Fibroblast of mammary gland (primary cell): ENCODE measurements at regions not wholly inside any gene's neighbourhood (a gene's known extent, or its start where the extent isn't known, plus 50 kb on each side); places are given as distances from the start of the nearest gene placed in this dataset.

Experiments used
- DNase-seq: peaks from one replicate; pipeline ENCODE4 v3.0.0-alpha.2; 2010; ENCODE audit warnings: low read depth
- H3K4me3 ChIP-seq: 2 replicates; pipeline ENCODE4 v1.5.1; 2011; ENCODE audit warnings: low read depth, mild to moderate bottlenecking, low read length, moderate library complexity; ENCODE audit not compliant: control insufficient read depth
- CTCF ChIP-seq: conservative IDR thresholded peaks from 2 replicates; pipeline ENCODE4 v1.5.1; 2011; ENCODE audit warnings: low read depth, low read length, inconsistent platforms; ENCODE audit not compliant: control insufficient read depth, insufficient read depth

DNA sequence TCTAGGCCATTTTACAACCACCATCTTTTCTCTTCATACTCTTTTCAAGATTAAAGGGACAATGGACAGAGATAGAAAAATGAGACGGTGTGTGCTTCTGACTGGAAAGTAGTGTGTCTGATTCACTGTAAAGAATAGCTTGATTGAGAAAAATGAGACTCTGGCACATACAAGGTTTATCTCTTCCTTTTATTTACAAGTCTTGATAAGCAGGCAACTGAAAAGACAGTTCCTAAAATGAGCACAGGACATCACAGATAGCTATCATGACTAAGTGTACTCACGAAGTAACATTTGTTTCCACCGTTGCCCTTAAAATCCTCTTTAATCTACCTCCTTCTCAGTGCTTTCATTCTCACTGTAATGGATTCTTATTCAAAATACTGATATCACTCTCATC, 383.0 kb downstream of the TBC1D32 start:
- DNase-seq = no peak
- H3K4me3 ChIP-seq = no peak overlapping the region
- TF ChIP-seq CTCF = no peak

- no peak for TF ChIP-seq CTCF
- no peak overlapping the region for H3K4me3 ChIP-seq
- no peak for DNase-seq
These were observed 387.2 kb downstream of the TBC1D32 start for GRCh38 chr6:120947111-120947510.

DNA sequence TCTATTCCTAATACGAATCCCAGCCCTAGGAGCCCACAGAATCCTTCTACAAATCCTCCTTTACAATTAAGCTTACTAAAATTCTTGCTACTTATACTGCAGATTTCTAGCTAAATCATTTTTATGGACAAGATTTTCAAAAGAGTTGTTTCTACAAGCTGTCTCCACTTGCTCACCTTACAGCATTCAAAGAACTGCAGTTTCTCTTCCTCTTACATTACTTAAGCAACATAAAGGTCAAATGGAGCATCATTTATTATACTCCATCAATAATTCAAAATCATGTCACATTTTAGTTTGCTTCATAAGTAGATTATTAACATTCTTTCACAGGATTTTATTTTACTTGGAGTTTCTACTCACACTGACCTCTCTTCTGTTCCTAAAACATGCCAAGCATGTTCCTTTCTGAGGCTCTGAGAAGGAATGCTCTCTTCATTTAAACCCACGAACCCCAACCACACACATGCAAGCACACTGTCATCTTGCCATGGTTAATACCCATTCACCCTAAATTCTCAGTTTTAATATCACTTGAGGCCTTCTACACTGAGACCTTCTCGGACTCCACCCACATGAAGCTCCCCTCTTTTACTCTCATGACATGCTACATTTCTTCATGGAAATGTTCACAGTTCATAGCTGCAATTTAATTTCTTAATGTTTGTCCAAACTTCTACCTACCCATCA, 388.2 kb downstream of the TBC1D32 start:
- DNase-seq = no peak
- no peak for TF ChIP-seq CTCF
- no peak overlapping the region for H3K4me3 ChIP-seq

DNA sequence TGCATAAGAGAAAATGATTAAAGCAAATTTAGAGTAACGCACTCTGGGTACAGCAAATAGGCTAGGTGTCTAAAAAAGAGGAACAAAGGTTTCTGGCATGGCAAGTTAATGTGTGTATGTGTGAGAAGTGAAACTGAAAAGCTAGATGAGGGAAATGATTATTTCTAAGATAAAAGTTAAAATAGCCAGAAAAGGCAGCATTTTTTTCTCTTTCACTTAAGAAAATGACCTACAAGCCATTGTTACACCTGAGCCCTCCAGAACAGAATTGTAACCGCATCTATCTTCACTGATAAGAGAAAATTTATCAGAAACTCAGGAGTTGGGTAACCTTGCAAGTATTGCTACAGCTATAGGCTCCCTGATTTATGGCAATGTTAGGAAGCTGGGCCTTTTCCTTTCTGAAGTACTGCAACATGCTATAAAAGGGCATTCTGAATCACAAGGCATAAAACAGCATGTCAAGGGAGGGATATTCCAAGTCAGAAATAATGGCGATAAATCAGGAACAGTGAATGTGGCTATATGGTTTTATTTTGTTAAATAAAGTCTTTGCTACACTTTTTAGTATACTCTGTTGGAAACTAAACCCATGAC, 395.3 kb downstream of the TBC1D32 start:
- TF ChIP-seq CTCF = no peak
- DNase-seq = no peak

DNA sequence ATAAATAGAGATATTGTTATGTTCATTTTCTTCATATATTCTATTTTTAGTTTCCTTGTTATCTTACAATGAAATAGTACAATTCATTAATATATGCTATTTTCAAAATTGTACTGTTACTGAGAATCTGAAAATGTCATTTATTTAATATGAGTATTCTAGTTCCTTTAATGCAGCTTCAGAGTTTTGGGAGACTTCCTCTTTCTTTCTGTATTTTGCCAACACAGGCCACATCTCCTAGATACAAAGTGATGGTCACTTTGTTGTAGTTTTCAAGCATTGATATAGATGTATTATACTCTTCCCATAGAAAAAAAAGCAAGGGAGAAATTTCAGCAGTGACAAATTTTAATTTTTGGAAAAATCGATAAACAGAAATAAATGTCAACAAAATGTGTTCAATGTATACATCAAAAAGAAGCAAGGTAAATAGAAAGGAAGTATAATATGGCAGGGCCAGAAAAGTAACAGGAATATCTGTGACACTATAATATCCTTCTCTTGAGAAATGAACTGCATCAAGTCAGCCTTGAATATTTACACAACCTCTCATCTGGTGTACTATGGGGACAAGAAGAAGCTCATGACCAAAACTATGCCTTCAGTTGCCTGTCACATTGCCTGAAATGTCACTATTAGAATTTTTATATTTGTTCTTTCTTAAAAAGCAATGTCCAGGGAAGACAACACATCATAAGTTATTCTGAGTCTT, 396.0 kb downstream of the TBC1D32 start:
- no peak for DNase-seq
- TF ChIP-seq CTCF = no peak
- H3K4me3 ChIP-seq = no peak overlapping the region

More for the DNA sequence above, 395.3 kb downstream of the TBC1D32 start:
- no peak overlapping the region for H3K4me3 ChIP-seq

GRCh38 chr6:120935908-120936307, 398.4 kb downstream of the TBC1D32 start:
- TF ChIP-seq CTCF = no peak
- no peak for DNase-seq
- no peak overlapping the region for H3K4me3 ChIP-seq
